Endothelial cell of umbilical vein (primary cell): ENCODE measurements at regions not wholly inside any gene's neighbourhood (a gene's known extent, or its start where the extent isn't known, plus 50 kb on each side); places are given as distances from the start of the nearest gene placed in this dataset.

Source experiments
- BruUV-seq: library from RNA; stranded (reverse); fragments of 400-500 nt; replicated peaks from 2 replicates; lab custom pipeline; 2021; lab: Mats Ljungman, UMichigan
- CTCF ChIA-PET: fragments of 300-600, 350-600 bp; sonication (Branson Sonifier 250); formaldehyde crosslinking; loops from one replicate; lab custom pipeline; 2021; ENCODE audit warnings: antibody characterized with exemption, inconsistent platforms; lab: Charles Lee
- POLR2A ChIA-PET: fragments of 300-600, 350-600 bp; sonication (Branson Sonifier 250); formaldehyde crosslinking; loops from one replicate; lab custom pipeline; 2021; ENCODE audit warnings: antibody characterized with exemption, inconsistent platforms; lab: Charles Lee
- DNase-seq: peaks from one replicate; pipeline ENCODE4 v3.0.0-alpha.2; 2011; ENCODE audit warnings: low read depth, low spot score
- FAIRE-seq: peaks from 2 replicates; lab custom pipeline; 2011; peaks lifted over from hg19 to GRCh38; lab: Jason Lieb, UNC
- H2AFZ ChIP-seq: 2 replicates; pipeline ENCODE4 v1.6.0; 2012; ENCODE audit warnings: low read depth, low read length, control low read depth, inconsistent platforms
- H3K27ac ChIP-seq: 2 replicates; pipeline ENCODE4 v1.5.1; 2011; ENCODE audit warnings: low read depth, mild to moderate bottlenecking, control low read depth, low read length, moderate library complexity; ENCODE audit not compliant: insufficient read depth
- H3K27me3 ChIP-seq, 2 experiments: 2 replicates each; pipeline versions ENCODE4 v1.6.0 to v1.6.1; 2011; ENCODE audit warnings: low read length in 2 of 2, mixed read lengths in 1 of 2; ENCODE audit not compliant: control insufficient read depth in 2 of 2, insufficient read depth in 2 of 2
- H3K36me3 ChIP-seq, 2 experiments: 2 replicates in 1 of 2; 3 replicates in 1 of 2; pipeline ENCODE4 v1.5.1; 2011; ENCODE audit warnings: low read length in 2 of 2, mild to moderate bottlenecking in 1 of 2, moderate library complexity in 1 of 2; ENCODE audit not compliant: control insufficient read depth in 2 of 2, insufficient read depth in 2 of 2; ENCODE audit errors: extremely low read depth in 1 of 2
- H3K4me1 ChIP-seq: 3 replicates; pipeline ENCODE4 v1.5.1; 2011; ENCODE audit warnings: mild to moderate bottlenecking, low read length; ENCODE audit not compliant: control insufficient read depth, insufficient read depth; ENCODE audit errors: extremely low read depth
- H3K4me2 ChIP-seq: 2 replicates; pipeline ENCODE4 v1.6.1; 2011; ENCODE audit warnings: low read length, control low read depth, mixed read lengths; ENCODE audit not compliant: insufficient read depth
- H3K4me3 ChIP-seq, 3 experiments: fragments of 200-600 bp in 1 of 3; sonication (generic), shearing (Covaris generic) in 1 of 3; replicated peaks in 1 of 3; 2 replicates each; pipeline ENCODE4 v1.5.1; 2011 to 2016; ENCODE audit warnings: control low read depth in 3 of 3, low read length in 3 of 3, mild to moderate bottlenecking in 2 of 3, inconsistent platforms in 1 of 3, low read depth in 1 of 3, moderate library complexity in 1 of 3; ENCODE audit not compliant: insufficient read depth in 1 of 3
- H3K79me2 ChIP-seq: 2 replicates; pipeline ENCODE4 v1.6.0; 2012; ENCODE audit warnings: low read length, inconsistent platforms; ENCODE audit not compliant: control insufficient read depth, insufficient read depth
- H3K9ac ChIP-seq: replicated peaks from 2 replicates; pipeline ENCODE3; 2011; ENCODE audit warnings: low read length, control low read depth; ENCODE audit not compliant: insufficient read depth; ENCODE audit errors: extremely low read depth
- H3K9me1 ChIP-seq: replicated peaks from 3 replicates; pipeline ENCODE4 v1.6.0; 2011; ENCODE audit warnings: mild to moderate bottlenecking, low read length; ENCODE audit not compliant: control insufficient read depth, insufficient read depth; ENCODE audit errors: extremely low read depth
- H3K9me3 ChIP-seq: replicated peaks from 2 replicates; pipeline ENCODE4 v1.5.1; 2012; ENCODE audit warnings: low read length, inconsistent platforms; ENCODE audit not compliant: control insufficient read depth, insufficient read depth
- H4K20me1 ChIP-seq: replicated peaks from 2 replicates; pipeline ENCODE3; 2011; ENCODE audit warnings: mild to moderate bottlenecking, low read length; ENCODE audit not compliant: control insufficient read depth, insufficient read depth; ENCODE audit errors: extremely low read depth
- CTCF ChIP-seq, 2 donors: IDR thresholded peaks; 1 replicate in 1 of 2; 2 replicates in 1 of 2; pipeline ENCODE4 v1.5.1; 2011; ENCODE audit warnings: low read length in 2 of 2, mild to moderate bottlenecking in 2 of 2, moderate library complexity in 2 of 2, control low read depth in 1 of 2, inconsistent platforms in 1 of 2, low read depth in 1 of 2; ENCODE audit not compliant: insufficient read depth in 1 of 2; ENCODE audit errors: extremely low read depth in 1 of 2
- EZH2 ChIP-seq: IDR thresholded peaks from 2 replicates; pipeline ENCODE4 v1.6.1; 2012; ENCODE audit warnings: borderline replicate concordance, low read depth, mild to moderate bottlenecking, moderate library complexity, low read length, inconsistent platforms; ENCODE audit not compliant: severe bottlenecking
- FOS ChIP-seq: IDR thresholded peaks from 2 replicates; pipeline ENCODE4 v1.6.1; 2011; ENCODE audit warnings: mild to moderate bottlenecking, low read length, moderate library complexity, borderline replicate concordance; ENCODE audit not compliant: insufficient read depth
- GATA2 ChIP-seq: IDR thresholded peaks from 2 replicates; pipeline ENCODE4 v1.7.0; 2011; ENCODE audit warnings: low read depth, mild to moderate bottlenecking, moderate library complexity, mixed read lengths, low read length; ENCODE audit not compliant: insufficient read length, insufficient read depth
- JUN ChIP-seq: IDR thresholded peaks from 2 replicates; pipeline ENCODE4 v1.6.1; 2011; ENCODE audit warnings: borderline replicate concordance, low read depth; ENCODE audit not compliant: insufficient read length, insufficient read depth
- MAX ChIP-seq: IDR thresholded peaks from 2 replicates; pipeline ENCODE4 v1.6.1; 2011; ENCODE audit not compliant: insufficient read depth, insufficient read length
- MYC ChIP-seq: IDR thresholded peaks from one replicate; pipeline ENCODE4 v1.6.1; 2011; ENCODE audit warnings: mild to moderate bottlenecking, low read depth, low read length
- POLR2A ChIP-seq: IDR thresholded peaks from 2 replicates; pipeline ENCODE4 v1.6.1; 2012; ENCODE audit warnings: low read depth, mild to moderate bottlenecking, control low read depth, low read length
- dilution Hi-C: fragments of 300-500 bp; cut with MboI; formaldehyde crosslinking; loops from one replicate; pipeline ENCODE4 v1.15.0; 2019; ENCODE audit warnings: low sequenced_read_pairs; ENCODE audit not compliant: extremely low pct_ligation_motif_present
- intact Hi-C: fragments of 100-400 bp; cut with micrococcal nuclease; formaldehyde crosslinking; loops from one replicate; pipeline ENCODE4 v1.10.0; 2022

- H3K9ac ChIP-seq, result no peak overlapping the region
- no peak overlapping the region for H3K4me2 ChIP-seq
- H3K9me1 ChIP-seq, result no peaks in the 10 kb centered on the region
- H3K36me3 ChIP-seq, result no peaks in the 10 kb centered on the region
- no peak for FAIRE-seq
- ChIA-PET CTCF (interaction anchor here (1.8 kb wide), 1 partner anchor 10 kb away, joined by 4 read pairs; no protein-coding TSS in a partner anchor), POLR2A (no interaction called here)
- no peak overlapping the region for H2AFZ ChIP-seq
- no peaks in the 10 kb centered on the region for H3K4me1 ChIP-seq
- H3K79me2 ChIP-seq, result no peaks in the 10 kb centered on the region
- H3K4me3 ChIP-seq, result no peak overlapping the region
- dilution Hi-C loops, result no loop called here
- no TSS peak for BruUV-seq
- intact Hi-C loops, result no loop called here
- H4K20me1 ChIP-seq, result no peaks in the 10 kb centered on the region
- no peaks in the 10 kb centered on the region for H3K27me3 ChIP-seq
- no peak for DNase-seq
- TF ChIP-seq MAX, result no peak
- TF ChIP-seq MYC, result no peak
- TF ChIP-seq EZH2, result no peak
- TF ChIP-seq CTCF (IDR thresholded peaks at IDR 0.05; ENCODE audit: extremely low read depth in 1 of 2, insufficient read depth in 1 of 2, low read depth in 1 of 2, low read length in 2 of 2), result no peak
- no peak for TF ChIP-seq FOS
- no peak for TF ChIP-seq JUN
- no peak for TF ChIP-seq POLR2A
- TF ChIP-seq GATA2, result no peak
- no peak overlapping the region for H3K27ac ChIP-seq
- H3K9me3 ChIP-seq, result no peaks in the 10 kb centered on the region
Measured at GRCh38 chr14:38329246-38329645, 73.4 kb upstream of the CLEC14A start.
